D721Med (cell line): ENCODE measurements at regions not wholly inside any gene's neighbourhood (a gene's known extent, or its start where the extent isn't known, plus 50 kb on each side); places are given as distances from the start of the nearest gene placed in this dataset.

Source experiments
- DNase-seq: peaks from one replicate; pipeline ENCODE4 v3.0.0; 2011; ENCODE audit warnings: low spot score; ENCODE audit not compliant: insufficient read length
- FAIRE-seq: peaks from 2 replicates; lab custom pipeline; 2011; peaks lifted over from hg19 to GRCh38; lab: Jason Lieb, UNC
- TF ChIP-seq, protein P1 (sequence below): IDR thresholded peaks from 2 replicates; pipeline ENCODE4 v1.5.1; 2012; ENCODE audit warnings: mild to moderate bottlenecking, control low read depth; ENCODE audit not compliant: insufficient read depth; ENCODE audit errors: missing control alignments

DNA sequence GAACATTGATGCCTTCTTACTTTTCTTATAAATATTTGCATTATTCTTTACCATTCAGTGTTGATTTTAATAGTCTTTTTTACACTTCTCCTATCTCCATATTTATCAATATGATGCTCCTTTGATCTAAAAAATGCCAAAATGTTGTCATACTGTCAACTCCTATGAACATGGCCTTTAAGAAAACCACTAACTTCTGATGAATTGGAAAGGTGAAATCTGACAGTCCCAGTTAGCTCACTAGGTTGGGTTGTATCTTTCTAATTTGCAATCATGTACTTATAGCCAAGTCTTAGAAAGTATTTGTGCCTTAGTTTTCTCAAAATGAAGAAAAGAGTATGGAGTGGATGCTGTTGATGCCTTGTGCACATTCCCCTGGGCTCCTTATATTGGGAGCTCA is 75.4 kb upstream of the SPACA1 start:
- TF ChIP-seq, protein P1, sequence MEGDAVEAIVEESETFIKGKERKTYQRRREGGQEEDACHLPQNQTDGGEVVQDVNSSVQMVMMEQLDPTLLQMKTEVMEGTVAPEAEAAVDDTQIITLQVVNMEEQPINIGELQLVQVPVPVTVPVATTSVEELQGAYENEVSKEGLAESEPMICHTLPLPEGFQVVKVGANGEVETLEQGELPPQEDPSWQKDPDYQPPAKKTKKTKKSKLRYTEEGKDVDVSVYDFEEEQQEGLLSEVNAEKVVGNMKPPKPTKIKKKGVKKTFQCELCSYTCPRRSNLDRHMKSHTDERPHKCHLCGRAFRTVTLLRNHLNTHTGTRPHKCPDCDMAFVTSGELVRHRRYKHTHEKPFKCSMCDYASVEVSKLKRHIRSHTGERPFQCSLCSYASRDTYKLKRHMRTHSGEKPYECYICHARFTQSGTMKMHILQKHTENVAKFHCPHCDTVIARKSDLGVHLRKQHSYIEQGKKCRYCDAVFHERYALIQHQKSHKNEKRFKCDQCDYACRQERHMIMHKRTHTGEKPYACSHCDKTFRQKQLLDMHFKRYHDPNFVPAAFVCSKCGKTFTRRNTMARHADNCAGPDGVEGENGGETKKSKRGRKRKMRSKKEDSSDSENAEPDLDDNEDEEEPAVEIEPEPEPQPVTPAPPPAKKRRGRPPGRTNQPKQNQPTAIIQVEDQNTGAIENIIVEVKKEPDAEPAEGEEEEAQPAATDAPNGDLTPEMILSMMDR, result no peak
- DNase-seq, result no peak
- FAIRE-seq, result no peak

DNA sequence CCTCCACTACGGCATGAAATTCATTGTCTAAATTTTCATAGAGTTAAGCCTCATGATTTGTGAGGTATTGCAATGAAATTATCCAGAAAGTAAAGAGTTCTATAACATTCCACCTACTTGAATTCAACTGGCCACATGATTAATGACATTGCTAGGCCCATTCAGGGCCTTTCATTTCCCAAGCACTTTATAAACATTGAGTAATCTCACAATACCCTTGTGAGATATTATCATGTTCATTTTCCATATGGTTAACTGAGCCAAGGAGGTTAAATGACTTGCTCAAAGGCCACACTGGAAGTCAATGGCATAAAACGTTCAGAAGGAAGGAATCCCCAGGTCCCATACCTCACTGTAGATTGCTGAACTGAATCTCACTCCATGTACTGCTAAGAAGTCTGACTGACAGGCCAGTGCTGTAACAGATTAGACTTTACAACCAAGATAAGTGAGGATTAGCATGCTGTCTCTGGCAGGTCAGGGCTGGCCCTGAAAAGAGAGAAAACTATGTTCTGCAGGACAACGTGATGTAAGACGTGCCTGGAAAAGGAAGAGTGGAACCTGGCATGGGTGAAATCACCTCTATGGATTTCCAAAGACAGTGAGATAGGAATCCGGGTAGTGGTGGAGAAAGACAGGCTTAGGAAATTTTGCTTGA is 75.9 kb upstream of the SPACA1 start:
- DNase-seq (no peak), FAIRE-seq (peak; percentile 63)
- TF ChIP-seq, protein P1, result no peak

DNA sequence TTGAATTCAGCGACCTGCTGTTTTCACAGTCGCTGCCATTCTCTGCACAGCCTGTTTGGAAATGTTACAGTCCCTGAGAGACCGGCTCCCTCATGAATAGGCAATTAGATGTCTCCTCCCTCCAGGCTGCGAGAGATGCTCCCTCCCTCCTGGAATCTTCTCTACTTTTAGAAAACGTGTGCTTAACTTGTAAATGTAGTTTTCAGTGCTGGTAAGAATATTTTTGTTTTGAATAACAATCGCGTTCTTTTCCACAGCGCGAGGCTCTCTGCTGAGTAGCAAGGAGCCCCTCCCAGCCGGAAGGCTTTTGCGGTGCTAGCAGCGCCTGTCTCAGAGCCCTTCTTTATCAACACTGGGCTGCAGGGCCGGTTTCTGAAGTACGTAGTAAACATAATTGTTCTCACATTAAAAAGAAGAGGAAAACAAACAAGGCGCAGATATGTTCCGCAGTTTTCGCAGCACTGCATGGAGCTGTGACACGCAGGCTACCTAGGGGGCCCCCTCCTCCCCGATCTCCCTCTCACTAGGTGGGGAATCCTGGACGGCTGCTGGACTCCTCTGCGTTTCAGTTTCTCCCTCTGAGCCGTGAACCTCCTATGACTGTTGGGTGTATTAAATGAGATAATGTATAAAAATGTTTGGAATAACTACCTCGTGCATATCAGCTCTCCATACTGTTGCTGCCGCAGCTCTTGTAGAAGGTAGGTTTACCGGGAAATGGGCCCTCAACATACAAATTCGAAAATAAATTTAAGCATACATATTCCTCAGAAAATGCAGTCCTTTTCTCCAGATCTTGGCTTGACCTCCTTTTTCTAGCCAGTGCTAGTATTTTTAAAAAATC is 79.0 kb upstream of the SPACA1 start:
- no peak for FAIRE-seq
- DNase-seq, result no peak
- TF ChIP-seq, protein P1, result no peak

DNA sequence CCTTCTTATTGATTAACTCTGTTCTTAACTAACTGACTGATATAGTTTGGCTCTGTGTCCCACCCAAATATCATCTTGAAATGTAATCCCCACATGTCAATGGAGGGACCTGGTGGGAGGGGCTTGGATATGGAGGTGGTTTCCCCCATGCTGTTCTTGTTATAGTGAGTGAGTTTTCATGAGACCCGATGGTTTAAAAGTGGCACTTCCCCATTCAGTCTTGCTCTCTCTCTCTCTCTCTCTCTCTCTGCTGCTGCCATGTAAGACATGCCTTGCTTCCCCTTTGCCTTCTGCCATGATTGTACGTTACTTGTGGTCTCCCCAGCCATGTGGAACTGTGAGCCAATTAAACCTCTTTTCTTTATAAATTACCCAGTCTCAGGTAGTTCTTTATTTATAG is 81.8 kb upstream of the SPACA1 start:
- DNase-seq (no peak), FAIRE-seq (no peak)
- TF ChIP-seq, protein P1, result no peak

DNA sequence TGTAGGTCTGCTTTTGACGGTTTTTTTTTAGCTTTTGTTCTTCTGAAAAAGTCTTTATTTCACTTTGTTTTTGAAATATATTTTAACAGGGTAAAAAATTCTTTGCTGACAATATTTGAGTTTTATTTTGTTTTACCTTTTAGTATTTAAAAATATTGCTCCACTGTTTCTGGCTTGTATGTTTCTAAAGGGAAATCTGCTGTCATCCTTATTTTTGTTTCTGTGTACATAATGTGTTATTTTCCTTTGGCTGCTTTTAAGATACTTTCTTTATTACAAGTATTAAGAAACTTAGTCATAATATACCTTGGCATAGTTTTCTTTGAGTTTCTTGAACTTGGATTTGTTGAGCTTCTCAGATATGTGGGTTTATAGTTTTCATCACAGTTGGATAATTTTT is 88.6 kb upstream of the SPACA1 start:
- FAIRE-seq, result peak; percentile 71
- DNase-seq, result no peak
- TF ChIP-seq, protein P1, result no peak

DNA sequence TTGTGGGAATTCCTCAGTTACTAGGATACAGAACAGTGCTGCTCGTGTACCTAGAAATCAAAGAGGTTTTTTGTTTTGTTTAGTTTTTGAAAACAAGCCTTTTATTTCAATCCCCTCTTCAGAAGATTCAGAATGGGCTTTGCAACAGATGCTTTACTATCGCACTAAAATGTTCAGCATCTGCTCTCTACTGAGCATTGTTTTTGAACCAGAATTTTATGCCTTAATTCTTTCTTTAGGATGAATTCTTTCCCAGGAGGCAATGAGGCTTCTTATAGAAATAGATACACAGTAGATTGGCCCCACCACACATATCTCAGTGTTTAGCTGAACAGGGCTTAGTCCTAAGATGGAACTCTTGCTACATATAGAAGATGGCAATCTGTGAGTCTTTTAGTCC is 95.9 kb upstream of the SPACA1 start:
- FAIRE-seq, result no peak
- no peak for DNase-seq
- TF ChIP-seq, protein P1, result no peak

DNA sequence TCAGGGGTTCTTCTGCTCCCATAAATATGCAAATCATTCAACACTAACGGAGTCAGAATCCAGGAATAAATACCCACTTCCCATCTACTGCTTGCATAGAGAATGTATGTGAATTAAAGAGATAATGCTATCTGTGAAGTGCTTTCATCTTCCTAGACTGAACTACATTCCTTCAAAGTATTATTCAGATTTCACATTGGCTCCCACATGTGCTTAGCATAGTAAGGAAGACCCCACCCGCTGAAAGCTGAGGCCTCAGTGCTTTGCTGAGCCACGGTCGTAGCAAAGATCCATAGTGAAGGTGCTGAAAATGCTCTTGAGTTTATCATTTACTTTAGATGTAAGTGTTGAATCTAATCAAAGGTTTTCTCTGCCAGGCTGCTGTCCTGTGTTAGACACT is 97.0 kb upstream of the SPACA1 start:
- no peak for DNase-seq
- TF ChIP-seq, protein P1, result no peak
- FAIRE-seq, result no peak
